DND-41 (cell line): ENCODE measurements at regions not wholly inside any gene's neighbourhood (a gene's known extent, or its start where the extent isn't known, plus 50 kb on each side); places are given as distances from the start of the nearest gene placed in this dataset.

Source experiments
- CTCF ChIP-seq: IDR thresholded peaks from 2 replicates; pipeline ENCODE4 v1.5.1; 2012; ENCODE audit warnings: borderline replicate concordance, low read length, moderate library complexity, mild to moderate bottlenecking; ENCODE audit not compliant: poor library complexity, severe bottlenecking; ENCODE audit errors: extremely low read depth
- EZH2 ChIP-seq: IDR thresholded peaks from 3 replicates; pipeline ENCODE4 v1.6.1; 2012; ENCODE audit warnings: borderline replicate concordance, low read depth, mild to moderate bottlenecking, moderate library complexity, low read length, inconsistent platforms; ENCODE audit not compliant: severe bottlenecking

- TF ChIP-seq CTCF (no peak), EZH2 (no peak)
Measured at GRCh38 chr1:95957748-95958147, 723.7 kb downstream of the RWDD3 start.
